NCI-H1436 treated with DMSO at 0.1 percent for 48 hours (cell line): ENCODE measurements at regions not wholly inside any gene's neighbourhood (a gene's known extent, or its start where the extent isn't known, plus 50 kb on each side); places are given as distances from the start of the nearest gene placed in this dataset.
"Not testable (repeated sequence)": the region's sequence is repeated elsewhere in the genome, so short reads cannot be mapped to it uniquely, and the experiment has no call there.

Experiments used
- DNase-seq: peaks from one replicate; lab custom pipeline; 2025; lab: John Stamatoyannopoulos, UW

DNA sequence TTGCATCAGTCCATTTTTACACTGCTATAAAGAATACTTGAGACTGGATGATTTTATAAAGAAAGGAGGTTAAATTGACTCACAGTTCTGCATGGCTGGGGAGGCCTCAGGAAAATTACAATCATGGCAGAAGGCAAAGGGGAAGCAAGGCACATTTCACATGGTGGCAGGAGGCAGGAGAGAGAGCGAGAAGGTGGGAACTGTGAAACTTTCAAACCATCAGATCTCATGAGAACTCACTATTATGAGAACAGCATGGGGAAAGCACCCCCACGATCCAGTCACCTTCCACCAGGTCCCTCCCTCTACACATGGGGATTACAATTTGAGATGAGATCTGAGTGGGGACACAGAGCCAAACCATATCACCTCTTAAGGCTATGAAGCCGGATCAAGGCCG lies 441.0 kb upstream of the CBLB start:
- not testable (repeated sequence) for DNase-seq

DNA sequence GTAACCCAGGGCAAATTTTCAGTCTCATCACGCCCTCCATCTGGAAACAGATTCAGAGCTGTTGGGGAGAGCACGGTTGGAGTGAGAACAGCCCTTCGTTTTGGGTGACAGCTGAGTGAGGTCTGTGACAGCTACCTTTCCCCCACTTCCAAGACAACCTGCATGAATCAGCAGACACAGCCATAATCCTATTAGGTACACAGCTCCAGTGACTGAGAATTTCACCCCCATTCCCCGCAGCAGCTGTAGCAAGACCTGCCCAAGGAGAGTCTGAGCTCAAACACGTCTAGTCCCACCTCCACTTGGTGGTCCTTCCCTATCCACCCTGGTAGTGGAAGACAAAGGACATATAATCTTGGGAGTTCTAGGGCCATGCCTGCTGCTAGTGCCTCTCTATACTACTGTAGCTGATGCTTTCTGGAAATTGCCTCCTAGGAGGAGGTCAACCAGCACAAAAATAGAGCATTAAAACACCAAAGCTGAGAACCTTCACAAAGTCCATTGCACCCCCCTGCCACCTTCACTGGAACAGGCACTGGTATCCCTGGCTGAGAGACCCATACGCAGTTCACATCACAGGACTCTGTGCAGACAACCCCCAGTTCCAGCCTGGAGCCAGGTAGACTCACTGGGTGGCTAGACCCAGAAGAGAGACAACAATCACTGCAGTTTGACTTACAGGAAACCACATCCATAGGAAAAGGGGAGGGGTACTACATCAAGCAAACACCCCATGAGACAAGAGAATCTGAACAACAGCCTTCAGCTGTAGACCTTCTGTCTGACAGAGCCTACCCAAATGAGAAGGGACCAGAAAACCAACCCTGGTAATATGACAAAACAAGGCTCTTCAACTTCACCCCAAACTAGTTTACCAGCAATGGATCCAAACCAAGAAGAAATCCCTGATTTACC lies 448.6 kb upstream of the CBLB start:
- no peak for DNase-seq

DNA sequence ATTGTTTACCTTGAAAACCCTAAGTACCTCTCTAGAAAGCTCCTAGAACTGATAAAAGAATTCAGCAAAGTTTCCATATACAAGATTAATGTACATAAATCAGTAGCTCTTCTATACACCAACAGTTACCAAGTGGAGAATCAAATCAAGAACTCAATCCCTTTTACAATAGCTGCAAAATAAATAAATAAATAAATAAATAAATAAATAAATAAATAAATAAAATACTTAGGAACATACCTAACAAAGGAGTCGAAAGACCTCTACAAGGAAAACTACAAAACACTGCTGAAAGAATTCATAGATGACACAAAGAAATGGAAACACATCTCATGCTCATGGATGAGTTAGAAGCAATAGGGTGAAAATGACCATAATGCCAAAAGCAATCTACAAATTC lies 452.6 kb upstream of the CBLB start:
- not testable (repeated sequence) for DNase-seq

DNA sequence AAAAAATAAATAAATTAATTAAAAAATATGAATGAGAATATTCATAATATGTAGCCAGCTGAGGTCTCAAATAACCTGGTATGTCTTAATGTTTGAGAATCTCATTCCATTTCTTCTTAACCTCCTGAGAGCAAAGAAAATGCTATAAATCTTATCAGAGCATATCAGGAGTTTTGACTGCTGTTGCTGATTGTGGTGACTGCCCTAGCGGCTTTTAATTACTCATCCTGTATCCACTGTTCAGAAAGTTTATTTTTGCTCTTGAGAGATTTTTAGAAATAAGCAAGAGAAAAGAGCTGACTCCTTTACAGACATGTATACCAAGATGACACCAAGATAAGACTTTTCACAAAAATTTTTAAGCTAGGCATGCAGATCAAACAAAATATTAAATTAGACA lies 454.8 kb upstream of the CBLB start:
- no peak for DNase-seq

DNA sequence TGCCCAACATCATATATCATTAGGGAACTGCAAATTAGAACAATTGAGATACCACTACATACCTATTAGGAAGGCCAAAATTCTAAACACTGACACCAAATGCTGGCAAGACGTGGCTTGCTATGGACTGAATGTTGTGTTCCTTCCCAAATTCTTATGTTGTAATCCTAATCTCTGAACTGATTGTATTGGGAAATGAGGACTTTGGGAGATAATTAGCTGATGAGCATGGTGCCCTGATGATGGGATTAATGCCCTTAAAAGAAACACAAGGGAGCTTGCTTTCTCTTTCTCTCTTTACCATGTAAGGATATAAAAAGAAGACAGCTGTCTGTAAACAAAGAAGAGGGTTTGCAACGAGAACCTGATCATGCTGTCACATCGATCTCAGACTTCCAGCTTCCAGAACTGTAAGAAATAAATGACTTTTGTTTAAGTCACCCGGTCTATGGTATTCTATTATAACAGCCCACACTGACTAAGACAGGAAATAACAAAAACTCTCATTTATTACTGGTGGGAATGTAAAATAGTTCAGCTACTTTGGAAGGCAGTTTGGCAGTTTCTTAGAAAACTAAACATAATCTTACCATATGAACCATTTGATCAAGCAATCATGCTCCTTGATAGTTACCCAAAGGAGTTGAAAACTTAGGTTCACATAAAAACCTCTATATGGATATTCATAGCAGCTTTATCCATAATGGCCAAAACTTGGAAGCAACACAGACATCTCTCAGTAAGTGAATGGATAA lies 458.3 kb upstream of the CBLB start:
- no peak for DNase-seq

DNA sequence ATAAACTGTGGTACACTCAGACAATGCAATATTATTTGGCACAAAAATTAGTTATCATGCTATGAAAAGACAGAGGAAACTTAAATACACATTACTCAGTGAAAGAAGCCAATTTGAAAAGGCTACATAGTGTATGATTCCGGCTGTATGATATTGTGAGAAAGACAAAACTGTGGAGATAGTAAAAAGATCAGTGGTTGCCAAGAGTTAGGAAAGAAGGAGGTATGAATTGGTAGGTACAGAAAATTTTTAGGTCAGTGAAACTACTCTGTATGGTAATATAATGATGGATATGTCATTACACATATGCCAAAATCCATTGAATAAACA lies 458.8 kb upstream of the CBLB start:
- no peak for DNase-seq

DNA sequence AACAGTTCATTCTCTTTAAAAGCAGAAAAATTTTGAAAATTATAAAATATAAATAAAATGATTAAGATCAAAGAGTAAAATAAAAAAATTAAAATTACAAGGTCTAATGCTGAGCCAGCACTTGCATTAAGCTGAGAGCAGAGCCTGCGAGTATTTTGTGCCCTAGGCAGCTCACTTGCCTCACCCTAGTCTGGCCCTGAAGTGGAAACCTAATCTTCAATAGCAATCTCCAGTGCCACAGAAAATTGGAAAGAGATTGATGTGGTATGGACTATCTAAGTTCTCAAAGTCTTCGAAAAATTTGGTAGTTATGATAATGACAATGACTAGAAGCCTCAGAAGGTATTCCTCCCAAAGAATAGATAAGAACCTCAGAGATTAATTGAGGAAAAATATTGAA lies 459.4 kb upstream of the CBLB start:
- no peak for DNase-seq

DNA sequence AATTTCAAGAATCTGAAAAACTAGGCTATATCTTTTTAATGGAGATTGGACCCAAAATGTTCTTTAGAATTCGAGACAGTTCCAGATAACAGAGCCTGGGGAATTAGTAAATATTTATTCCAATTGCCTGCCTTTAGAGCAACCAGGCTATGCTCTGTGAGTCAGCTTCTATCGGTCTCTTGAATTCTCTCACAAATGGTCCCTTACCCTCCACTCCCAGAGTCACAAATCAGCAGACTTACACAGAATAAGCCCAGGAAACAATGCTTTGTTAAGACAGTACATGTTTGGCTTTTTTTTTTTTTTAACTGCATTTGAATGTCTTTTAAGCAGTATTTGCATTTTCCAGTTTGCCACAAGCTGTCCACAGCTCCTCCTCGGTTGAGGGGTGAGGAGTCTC lies 460.7 kb upstream of the CBLB start:
- DNase-seq = no peak

DNA sequence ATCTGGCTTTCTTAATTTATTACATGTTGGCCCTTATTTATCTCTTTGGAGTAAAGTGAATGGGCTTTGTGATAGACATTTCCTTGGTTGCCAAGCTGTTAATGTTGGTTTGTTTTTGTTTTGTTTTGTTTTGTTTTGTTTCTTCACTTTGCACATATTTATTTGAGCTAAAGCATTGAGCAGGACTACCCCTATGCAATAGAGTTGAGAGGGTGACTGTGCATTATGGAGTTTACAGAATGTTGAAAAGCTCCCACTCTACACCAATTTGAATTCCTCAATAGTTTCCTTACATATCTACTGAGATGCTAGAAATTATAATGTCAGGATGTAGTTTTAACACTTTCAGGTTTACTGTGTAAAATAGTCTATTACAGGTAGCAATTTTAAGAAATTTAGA lies 462.8 kb upstream of the CBLB start:
- no peak for DNase-seq

DNA sequence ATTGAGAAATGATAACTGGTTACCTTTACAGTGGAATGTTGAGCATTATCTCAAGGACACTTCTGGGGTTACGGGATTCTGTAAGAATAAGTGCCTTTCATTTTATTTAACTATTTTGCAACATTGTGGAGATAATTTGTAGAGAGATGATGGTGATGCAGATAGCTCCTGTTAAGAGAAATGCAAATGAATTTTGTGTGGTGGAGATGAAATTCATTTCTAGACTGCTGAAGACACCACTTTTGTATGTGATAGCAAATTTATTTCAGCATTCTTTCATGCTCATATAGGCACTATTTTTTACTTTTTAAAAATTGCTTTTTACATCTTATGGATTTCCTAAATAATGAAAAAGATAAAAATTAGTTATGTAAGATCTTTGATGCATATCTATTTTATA lies 463.3 kb upstream of the CBLB start:
- DNase-seq = no peak

DNA sequence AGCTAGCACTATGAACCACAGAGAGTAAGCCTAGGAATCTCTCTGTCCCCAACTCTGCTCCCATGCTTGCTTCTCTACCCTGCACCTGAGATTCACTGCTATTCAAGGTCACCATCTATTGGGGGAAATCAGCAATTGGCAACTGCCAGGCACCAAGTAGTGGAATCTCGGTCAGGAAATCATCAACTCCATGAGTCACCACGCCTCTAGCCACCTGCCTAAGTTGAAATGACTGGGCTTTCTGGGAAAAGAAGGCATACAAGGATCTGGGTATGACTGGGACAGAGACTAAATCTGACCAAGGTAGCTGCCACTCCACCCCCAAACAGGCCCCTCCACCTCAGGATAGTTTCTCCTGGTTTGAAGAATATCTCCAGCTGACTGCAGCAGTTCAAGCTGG lies 464.1 kb upstream of the CBLB start:
- no peak for DNase-seq

DNA sequence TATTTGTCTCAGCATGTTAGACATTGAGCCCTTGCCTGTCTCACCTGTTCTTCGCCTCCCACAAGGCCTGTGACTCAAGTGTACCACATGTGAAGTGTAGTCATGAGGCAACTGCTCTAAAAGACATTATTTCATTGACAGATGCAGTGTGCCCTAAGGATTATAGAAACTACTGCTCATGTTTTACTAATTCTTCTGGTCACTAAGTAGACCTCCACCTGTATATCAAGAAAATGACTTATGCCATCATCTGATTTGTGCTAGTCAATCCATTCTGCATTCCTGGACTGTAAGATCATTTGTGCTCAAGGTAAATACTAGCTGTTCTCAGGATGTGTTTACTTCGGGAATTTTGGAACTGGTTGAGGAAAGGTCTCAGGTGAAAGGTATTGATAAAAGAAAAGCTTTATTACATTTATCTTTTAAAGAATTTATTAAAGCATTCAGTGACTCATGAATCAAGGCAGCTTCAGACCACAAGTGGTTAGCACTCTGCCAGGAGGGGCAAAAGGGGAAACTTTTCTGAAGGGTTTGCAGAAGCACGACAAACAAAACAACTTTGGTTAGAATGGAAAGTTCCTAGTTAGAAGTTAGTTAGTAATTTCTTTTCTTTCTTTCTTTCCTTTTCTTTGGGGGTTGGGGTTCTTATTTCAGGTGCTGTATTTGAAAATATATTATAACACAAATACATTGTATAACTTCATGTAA lies 465.3 kb upstream of the CBLB start:
- DNase-seq = no peak

DNA sequence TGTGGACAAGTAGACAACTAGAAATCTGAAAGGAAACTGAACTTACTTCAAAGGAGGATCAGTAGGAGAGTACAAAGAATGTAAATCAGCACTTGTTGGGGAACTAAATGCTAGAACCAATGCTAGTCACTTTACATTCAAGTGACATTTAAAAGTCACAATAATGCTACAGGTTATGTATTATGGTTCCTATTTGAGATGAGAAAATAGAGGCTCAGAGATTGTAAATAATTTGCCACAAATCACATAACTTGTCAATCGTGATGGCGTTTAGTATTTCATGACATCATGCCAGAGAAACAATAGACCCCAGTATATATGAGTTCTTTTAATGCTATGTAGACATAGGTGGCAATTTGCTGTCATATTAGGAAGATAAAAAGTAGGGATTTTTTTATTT lies 467.8 kb upstream of the CBLB start:
- DNase-seq = no peak

DNA sequence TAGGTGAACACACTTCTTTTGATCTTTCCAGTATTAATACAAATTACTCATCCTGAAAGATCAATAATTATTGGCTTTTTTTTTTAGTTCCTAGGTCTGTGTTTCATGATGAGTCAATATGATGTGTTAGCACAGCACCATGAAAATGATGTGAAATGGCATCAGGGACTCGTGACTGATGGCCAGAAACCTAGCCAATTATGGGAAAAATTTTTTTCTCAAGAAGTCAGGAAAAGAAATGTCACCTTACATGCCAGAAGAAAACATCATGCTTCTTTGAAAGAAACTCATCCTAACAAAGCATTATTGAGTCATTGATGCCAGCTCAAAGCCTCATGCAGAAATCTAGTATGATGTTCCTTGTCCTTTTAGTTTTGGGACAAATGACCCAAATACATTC lies 468.3 kb upstream of the CBLB start:
- DNase-seq = no peak

DNA sequence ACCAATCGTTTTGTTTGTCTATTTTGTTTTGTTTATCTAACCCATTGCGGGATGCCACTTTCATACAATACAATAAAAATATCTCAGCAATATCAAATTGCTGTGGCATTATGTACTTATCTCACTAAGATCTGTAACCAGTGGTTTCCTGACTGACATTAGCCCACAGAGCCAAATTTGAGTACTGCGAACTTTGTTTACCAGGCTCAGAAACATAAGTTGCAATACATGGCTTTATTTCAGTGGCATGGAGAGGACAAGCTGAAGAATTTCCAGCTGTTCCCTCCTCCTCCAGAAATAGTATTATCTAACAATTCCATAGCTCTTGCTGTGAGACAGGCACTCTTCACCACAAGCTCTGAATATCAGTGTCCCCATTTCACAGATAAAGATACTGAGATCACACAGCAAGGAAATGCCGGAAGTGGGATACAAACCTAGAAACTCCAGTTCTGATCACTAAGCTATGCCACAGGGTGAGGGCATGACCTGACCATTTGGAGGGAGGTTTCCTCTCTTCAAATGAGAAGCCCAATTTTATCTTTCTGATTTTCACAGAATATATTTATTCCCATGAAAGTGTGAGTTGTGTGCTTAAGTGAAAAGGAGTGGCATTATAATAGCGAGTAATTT lies 469.9 kb upstream of the CBLB start:
- DNase-seq = no peak

DNA sequence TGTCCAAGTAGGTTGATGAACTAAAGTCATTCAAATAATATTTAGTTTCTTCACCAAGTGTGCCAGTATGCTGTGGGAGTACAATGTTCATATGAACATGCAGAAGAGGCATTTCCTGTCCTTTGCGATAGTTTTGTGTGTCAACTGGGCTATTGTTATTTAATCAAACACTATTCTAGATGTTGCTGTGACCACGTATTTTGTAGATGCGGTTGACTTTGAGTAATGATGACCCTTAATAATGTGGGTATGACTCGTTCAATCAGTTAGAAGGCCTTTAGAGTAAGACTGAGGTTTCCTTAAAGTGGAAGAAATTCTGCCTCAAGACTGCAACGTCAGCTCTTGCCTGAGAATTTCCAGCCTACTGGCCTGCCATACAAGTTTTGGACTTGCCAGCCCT lies 470.7 kb upstream of the CBLB start:
- no peak for DNase-seq

DNA sequence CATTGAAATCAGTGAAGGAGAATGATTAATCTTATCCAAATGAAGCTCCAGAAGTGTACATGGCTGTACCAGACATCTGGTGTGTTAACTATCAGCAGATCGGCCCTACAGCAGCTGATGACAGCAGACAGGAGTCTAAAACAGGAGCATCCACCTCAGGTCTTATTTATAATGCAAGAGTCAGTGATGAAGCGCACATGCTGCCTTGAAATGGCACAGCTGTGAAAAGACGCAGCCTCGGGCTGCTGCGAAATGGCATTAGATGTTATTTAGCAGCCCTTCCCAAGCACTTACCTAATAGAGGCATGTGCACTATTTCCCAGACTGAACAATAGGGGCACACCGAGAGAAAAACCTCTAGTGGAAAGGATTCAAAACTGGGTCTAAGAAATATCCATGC lies 472.3 kb upstream of the CBLB start:
- no peak for DNase-seq

DNA sequence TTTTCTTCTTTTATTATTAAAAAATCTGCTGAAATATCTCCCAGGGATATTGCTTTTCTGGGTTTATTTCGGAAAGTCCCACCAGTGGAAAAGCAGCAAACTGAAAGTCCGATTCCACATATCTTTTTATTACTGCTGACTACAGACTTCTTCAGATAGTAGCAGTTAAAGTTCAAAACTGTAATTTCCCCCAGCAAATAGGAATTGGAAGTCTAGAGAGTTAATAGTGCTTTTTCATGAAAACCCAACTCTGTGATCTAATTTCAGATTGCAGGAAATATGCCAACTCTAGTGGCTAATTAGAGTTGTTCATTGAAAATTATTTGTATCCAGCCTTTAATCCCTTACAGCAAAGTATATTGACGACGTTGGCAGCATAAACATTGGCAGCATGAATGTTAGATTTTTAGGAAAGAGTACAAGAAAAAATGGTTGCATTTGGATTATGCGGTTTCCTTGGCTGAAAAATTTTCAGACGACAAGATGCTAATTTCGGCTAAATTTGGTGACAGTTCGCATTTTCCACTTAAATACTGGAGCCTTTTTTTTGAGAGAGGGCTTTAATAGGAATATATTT lies 472.9 kb upstream of the CBLB start:
- no peak for DNase-seq

DNA sequence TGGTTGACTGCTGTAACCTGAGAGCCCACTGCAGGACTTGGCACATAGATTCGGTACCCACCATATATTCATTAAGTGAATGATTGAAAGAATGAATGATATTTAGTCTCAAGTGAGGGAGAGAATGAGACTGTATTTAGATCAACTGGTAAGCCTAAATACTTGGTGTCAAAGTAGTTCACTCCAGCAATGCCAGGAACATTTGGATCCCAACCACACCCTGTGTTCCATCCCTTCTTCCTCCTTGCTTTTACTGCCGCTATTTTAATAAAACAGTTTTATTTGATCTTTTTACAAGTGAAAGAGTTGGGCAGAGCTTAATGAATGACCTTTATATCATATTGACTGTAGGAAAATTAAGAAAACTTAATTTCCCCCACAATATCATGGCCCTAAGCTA lies 473.6 kb upstream of the CBLB start:
- no peak for DNase-seq

DNA sequence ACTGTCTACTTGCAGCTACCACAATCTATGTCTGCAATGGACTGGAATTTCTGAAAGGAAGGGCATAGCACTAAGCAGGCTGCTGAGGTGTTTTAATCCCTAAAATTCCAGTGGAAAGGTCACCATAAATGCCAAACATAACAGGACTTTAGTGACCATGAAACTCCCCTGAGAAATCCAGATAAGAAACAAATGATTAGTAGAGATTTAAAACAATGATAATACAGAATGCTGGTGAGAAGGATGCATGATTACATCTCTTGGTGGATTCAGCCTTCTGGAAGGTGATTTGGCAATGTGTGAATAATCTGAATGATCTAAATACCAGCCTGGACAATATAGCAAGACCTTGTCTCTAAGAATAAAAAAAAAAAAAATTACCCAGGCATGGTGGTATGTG lies 475.0 kb upstream of the CBLB start:
- no peak for DNase-seq

DNA sequence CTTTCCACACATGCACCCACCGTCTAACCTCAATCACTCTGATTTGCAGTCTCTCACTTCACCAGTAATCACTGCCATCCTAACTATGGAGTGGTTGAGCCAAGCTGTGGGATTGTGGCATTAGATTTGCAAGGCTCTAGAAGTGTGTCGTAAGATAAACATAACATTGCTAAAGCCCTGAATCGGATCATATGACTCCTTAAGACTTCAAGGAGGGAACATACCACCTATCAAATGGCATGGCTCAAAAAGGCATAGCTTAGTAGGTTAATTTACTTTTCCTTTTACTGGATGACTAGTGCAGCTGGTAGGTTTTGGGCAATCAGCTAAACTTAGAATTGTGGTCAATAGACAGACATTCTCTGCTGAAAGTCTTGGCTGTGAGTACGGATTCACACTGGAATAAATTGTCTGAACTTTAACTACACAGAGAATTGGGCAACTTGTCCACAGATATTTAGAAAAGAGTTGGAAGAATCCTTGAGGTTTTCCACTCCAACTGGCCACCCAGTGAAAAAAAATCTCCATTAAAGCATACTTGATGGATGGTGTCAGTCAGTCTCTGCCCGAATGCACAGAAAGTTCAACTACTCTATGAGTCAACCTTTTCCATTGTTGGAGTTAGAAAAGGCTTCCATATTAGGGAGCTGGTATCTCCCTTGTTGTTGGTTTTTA lies 476.7 kb upstream of the CBLB start:
- no peak for DNase-seq

DNA sequence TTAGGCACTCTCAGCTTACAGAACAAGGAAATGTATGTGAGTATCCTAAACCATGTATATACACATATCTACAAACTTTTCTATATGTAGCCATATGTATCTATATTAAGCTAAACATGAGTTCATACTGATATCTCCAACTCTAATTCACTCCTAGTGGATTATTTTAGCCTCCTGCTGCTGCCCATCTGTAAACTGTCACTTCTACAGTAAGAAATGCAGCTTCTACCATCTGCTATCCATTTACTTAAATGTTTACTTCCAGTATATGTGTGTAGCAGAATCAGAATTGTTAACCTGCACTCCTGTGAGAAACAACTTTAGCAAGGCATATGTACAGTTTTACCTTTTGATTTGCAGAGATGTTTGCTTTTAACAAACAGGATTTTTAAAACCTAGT lies 478.5 kb upstream of the CBLB start:
- no peak for DNase-seq
